ENCODE measurements at regions not wholly inside any gene's neighbourhood (a gene's known extent, or its start where the extent isn't known, plus 50 kb on each side); places are given as distances from the start of the nearest gene placed in this dataset.
"Not testable (repeated sequence)": the region's sequence is repeated elsewhere in the genome, so short reads cannot be mapped to it uniquely, and the experiment has no call there.

DNA sequence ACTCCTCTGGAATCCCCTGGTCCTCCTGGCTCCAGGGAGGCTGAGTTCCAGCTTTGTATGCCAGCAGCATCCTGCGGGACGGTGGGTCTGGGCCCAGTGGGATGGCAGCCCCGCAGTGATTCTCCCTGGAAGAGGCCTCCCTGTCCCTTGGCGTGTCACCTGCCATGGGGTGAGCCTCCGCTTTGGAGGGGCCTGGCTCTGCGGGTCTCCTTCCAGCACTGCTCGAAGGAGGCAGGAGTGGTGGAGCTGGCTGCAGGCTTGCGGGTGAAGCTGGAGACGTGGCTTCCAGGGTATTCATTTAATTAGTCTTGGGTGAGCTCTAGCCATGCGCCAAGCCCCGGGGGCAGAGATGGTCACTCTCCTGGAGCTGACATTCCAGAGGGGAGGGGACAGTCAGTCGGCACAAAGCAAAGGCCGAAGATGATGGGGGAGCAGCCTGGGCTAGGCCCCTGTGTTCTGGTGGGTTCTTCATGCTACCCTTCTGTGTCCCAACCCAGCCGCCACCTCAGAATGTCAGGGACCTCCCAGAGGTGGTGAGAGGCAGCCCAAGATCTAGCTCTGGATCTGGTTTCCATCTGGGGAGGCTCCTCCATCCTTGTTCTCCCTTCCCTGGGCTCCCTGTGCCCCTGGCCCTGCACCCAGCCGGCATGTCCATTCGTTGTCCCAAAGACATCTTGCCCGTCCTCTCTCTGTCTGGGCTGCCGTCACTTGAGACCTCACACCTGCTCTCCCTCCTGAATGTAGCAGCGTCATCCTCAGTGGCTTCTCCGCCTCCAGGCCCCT lies 1332.5 kb downstream of the BRD1 start:
- no peak for DNase-seq (ENCODE audit: low read depth)

DNA sequence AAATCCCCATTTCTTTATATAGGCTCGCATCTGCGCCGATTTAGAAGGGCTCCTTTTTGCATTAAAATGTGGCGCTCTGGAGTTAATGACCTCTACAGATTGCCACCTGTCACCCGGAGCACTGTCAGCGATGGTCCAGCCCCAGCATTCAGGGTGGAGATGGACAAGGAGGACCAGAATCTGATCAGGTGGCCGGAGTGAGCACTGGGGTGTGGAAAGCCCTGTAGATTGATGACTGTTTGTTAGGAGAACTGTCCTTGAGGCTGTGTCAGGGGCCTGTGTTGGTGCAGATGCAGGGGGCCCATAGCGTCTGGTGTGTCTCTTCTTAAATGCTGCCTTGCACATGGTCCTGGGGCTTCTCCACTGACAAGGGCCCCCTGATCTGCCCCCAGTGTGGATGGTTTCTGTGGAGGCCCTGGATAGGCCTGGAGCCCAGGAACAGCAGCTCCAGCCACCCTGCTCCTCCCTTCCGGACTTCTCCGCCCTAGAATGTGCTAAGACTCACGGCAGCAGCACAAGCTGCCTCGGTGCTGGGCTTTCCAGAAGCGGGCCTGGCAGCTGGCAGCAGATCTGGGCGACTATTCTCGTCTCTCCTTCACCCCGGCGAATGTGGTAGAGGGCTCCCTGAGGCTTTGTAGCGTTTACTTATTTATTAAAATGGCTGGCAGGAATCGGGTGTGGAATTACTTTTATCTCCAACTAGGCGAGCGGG lies 1333.3 kb downstream of the BRD1 start:
- DNase-seq (ENCODE audit: low read depth): no peak

DNA sequence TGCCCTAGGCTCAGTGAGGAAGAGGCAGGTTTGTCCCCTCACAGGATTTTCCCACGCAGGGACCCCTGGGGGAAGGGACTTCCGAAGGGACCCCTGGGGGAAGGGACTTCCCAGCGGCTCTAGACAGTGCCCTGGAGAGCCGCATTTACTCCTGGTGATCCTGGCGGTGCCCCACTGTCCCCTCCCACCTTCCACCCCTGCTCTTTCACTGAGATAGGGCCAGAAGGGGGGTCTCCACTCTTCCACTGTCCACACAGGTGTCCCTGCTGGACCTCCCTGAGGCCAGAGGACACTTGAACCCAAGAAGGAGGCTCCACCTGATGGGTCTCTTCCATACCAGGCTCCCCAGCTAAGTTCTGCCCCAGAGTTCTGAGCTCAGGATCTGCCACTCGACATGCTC lies 1333.9 kb downstream of the BRD1 start:
- no peak for DNase-seq (ENCODE audit: low read depth)

DNA sequence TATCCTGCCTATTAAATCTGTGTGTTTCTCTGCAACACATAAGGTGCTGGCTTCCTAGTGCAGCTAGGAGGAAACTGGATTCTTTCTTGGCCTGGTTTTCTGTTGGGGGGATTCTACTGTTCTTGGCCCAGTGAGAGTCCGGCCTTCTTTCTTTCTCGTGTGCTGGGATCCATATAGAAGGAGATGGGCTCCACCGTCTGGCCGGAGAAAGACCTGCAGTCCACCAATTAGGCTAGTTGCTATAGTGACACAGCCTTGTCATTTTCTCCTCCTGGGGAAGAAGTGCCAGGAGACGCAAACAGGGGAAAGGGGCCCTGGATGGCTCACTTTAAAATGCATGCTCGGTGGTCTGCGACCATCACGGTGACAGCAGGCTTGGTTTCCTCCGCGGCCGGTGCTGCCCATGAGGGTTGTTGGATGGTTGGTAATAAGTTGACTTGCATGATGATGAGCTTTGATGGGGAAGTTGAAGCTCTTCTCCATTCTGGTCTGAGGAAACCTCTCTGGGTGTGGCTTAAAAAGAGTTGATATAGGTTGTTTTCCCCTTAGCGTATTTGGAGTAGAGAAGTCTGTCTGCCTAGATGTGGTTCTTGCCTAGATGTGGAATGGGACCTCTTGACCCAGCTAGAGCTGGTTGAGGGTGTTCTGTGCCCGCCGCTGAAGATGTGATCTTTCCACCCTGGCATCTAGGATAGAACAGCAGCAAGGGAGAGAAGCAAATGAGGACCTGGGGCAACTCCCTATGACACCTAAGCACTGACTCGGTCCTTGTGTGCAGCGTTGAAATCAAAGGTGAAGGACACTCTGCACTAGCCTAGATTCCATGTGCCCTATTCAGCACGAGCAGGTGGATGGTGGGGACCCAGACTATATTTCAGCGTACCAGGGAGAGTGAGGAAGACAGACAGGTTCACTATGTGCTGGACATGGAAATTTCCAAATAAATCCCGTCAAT lies 1335.0 kb downstream of the BRD1 start:
- DNase-seq (ENCODE audit: low read depth): peak; percentile 42

DNA sequence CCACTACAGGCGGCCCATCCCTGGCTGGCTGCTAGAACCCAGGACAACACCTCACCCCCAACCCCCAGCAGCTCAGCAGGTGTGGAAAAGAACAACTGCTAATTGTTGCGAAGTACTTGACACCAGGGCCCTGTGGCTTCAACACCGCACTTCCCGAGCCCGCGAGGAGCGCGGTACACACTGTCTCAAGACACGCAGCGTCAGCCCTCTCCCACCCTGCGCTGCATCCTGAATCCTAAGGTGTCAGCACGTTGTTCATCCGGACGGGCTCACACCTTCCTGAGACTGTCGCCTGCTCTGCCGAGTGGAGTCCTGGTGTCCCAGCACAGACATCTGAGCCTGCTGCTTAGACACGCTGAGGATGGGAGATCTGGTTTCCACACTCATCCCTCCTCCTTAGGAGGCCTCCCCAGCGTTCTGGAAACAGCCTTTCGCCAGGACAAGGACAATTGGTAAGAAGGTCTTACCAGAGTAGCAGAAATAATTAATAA lies 1336.2 kb downstream of the BRD1 start:
- no peak for DNase-seq (ENCODE audit: low read depth)

DNA sequence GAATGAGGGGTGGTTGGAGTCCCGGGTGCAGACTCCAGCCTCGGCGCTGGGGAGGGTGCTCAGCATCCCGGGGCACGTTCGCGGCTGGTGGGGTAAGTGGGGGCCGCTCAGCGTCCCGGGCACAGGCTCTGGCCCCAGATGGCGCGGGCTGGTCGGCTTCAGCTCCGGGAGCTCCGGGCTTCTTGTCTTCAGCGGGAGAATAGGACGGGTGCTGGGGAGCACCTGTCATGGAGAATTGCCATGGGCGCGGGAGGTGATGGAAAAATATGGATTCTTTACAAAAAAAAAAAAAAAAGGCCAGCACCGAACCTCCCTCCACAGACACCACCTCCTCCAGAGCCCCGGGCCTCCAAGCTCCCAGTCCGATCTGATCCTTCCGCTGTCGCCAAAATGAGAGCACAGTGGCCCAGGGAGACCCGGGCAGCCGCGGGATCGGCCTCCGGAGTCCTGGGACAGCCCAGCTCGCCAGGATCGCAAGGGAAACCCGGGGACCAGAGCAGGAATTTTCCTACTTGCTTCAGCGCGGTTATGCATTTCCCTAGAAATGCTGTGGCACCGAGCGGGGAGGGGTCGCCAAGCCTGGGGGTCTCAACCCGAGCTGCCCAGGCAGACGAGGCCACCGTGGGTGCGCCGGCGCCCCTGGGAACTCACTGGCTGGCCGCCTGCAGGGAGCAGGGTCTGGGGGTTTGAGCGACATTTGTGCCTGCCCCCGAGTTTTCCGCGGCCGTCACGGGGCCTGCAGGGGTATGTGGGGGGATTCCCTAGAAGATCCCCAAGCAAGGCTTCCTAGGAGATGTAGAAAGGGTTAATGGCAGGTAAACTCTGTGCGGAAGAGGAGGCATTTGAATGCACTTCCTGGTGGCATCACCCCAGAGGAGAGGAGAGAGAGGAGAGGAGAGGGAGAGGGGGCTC lies 1336.9 kb downstream of the BRD1 start:
- DNase-seq (ENCODE audit: low read depth): no peak

DNA sequence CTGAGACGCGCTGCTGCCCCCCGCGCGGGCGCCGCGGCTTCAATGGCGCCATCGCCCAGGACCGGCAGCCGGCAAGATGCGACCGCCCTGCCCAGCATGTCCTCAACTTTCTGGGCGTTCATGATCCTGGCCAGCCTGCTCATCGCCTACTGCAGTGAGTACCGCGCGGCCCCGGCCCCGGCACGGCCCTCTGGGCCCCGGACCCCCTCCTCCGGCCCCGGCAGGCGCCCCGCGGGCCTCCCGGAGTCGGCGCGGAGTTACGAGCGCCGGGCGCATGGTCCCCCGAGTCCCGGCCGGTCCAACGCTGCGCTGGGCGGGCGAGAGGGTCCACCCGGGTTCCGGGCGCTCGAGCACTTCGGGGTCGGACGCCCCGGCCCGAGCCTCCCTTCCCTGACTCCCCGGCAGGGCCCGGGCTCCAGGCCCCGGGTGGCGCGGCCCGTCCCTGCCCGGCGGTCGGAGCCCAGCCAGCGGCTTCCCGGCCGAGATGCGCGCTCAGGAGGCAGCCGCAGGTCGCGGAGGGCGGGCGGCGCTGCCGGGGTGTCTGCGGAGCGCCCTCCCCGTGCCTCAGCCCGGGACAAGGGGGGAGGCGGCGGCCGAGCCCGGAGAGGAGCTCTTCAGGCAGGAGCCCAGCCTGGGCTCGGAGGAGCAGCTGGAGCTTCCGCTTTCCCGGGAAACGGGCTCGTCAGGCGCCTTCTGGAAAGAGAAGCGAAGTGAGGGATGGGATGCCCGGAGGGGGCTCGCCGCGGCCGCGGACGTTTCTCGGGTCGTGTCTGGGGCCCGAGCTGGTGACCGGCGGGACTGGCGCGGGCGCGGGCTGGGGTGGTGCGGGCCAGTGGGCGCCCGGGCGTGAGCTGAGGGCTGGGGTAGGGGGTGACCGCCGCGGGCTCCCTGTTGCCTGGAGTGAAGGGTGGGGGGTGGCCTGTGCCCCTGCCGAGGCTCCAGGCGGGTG lies 1337.8 kb downstream of the BRD1 start:
- no peak for DNase-seq (ENCODE audit: low read depth)

DNA sequence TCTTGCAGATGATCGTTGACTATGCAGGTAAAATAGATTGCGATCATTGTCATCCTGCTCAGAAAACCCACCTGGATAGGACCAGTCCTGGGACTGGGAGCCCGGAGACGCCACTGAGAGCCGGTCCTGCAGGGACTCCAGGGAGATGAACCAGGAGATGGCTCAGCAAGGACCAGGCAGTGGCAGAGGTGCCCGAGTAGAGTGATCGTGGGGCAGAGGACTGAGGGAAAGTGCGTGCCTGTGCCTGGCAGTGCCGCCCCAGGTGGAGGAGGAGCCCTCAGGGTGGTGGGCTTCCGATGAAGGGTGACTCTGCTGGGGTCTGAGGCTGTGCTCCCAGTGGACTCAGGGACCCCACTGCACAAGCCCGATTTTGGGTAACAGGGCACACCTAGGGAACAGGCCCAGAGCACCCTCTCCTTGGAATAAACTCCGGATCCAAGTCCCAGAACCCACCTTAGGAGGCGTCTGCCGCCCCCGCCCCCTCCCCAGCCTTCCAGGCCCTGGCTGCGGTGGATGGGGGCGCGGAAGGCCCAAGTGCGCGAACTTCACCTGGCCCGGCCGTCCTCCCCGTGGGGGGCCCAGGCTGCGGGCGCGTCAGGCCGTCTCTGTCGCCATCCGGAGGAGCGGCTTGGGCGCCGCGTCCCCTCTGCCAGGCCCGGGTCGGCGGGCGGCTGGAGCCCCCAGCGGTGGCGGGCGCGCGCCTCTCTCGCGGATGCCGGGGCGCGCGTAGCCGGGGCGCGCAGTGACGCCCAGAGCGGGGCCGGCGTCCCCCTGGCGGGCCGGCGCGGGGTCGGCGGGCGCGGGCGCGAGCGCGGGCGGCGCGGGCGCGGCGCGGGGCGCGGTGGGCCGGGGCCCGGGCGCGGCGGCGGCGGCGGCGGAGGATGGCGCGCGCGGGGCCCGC lies 1338.8 kb downstream of the BRD1 start:
- no peak for DNase-seq (ENCODE audit: low read depth)

DNA sequence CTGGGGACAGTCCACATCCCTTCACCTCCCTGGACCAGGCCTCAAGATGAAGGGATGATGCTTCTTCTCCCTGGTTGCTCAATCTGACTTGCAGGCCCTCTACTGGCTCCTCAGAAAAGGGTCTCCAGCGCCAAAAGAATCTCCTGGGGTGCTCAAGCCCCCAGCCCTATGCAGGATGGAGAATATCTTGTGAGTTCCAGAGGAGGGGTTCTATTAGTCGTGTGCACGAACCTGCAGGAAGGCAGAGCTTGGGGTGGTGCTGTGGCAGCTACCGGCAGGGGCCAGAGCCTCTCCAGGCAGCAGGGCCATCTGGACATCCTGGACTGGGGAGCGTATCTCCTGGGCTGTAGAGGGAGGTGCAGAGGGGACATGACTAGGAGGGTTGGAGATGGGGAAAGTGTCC lies 1339.5 kb downstream of the BRD1 start:
- no peak for DNase-seq (ENCODE audit: low read depth)

DNA sequence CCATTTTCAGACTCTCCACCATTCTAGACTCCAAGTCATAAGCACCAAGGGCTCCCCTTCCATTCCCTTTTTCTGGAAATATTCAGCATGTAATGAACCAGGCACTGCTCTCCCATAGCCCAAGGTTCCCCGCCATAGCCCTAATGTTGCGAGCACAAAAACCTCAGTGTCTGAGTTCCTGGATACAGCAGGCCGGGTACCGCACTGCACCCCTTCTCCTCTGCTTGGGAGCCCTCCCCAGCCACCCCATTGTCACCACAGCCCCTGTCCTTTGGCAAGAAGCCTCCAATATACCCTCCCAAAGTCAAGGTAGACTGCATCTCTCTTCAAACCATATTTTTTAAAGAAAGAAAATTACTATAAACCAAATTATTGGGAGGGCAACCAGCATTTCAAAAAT lies 1341.1 kb downstream of the BRD1 start:
- DNase-seq (ENCODE audit: low read depth): no peak

DNA sequence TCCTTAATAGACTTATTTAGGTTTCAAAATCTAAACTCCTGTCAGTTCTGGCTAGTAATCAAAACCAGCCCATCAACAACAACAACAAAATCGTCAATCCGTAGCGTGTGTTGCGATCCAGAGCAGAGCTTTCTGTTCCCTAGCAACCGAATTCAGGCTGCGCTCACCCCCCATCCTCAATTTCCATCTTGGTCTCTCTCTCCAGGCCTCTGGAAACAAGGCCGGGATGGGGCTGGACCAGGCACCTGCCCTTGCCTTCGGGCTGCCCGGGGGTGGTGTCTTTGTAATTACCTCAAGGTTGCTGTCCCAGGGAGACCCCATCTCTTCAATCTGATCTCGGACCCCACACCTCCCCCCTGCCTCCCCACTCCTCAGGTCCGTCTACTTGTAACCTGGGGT lies 1341.5 kb downstream of the BRD1 start:
- no peak for DNase-seq (ENCODE audit: low read depth)

DNA sequence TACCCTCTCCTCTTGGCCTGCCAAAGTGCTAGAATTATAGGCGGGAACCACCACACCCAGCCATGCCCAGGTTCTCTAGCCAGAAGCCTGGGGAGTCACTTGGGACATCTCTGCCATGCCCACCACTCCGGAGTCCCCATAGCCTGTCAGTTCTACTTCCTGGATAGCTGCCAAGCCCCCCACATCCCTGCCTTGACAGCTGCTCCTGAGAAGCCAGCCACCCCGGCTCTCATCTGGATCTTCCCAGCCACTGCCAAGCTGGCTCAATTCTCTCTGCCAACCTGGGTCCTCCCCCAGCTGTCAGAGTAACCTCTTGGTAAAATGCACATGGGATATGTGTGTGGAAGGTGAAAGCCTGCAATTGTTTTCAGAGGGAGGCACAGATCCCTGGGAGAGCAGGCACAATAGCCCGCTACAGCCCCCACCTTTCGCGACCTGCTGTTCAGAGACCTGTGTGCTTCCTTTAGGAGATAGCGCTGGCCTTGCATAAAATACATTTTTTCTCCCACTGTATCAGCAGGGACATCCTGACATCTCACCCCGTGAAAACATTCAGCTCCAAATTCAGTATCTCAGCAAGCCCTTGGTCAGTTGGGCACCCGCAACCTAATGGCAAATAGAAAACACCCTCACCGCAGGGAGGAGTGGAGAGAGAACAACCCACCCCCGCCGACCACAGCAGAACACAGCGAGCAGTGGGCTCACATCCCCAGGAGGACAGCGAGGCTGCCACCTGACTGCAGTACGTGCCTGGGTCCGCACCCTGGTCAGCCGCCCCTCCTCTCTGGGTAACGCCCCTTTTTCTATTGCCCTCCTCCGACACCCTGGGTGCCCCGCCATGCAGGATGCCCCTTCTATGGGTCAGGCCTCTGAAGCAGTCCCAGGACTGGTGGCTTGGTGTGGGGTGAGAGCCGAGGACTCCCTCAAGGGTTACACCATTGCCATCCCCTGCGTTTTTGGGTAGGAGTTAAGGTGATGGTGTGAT lies 1342.2 kb downstream of the BRD1 start:
- no peak for DNase-seq (ENCODE audit: low read depth)

DNA sequence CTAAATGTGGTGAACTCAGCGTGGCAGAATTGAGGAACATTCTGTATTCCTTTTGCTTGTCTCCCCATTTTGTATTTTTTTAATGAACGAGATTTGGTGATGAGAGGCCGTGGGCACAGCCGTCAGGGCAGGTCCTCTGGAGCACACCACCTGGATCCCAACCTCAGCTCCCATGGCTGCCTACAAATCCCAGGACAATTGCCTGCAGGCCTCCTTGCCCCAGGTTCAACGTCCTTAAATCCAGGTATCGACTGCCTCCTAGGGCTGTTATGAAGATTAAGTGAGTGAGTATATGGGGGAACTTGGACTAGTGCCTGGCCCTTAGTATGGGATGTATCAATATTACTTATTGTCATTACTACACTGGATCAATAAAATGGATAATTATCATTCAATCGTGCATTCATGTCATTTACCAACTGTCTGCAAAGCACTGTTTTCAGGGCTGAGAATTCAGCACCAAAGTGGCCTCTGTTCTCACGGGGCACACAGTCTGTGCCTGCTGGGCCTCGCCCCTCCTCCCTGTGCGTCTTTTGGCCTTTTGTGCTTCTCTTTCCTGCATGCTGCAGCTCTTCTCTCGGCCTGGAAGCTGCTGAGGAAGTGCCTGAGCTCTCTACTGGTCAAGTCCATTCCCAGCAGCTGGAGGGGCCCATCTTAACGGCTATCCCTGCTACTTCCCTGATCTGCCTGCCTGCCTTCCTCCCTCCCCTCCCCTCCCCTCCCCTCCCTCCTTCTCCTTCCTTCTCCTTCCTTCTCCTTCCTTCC lies 1343.7 kb downstream of the BRD1 start:
- DNase-seq (ENCODE audit: low read depth): no peak

DNA sequence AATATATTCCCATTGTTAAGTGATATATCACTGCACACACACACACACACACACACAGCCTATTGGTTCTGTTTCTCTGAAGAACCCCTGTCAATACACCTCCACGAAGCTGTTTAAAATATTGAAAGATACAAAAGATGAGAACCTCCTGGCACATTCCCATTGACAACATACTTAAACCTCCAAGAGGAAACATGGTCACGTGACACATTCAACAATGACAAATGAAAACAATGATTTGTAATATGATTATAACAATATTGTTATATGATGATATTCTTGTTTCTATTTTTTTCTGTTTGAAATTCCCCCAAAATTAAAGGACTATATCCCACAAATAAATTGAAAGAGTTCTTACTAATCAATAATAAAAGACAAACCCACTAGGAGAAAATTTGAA lies 1344.9 kb downstream of the BRD1 start:
- no peak for DNase-seq (ENCODE audit: low read depth)

DNA sequence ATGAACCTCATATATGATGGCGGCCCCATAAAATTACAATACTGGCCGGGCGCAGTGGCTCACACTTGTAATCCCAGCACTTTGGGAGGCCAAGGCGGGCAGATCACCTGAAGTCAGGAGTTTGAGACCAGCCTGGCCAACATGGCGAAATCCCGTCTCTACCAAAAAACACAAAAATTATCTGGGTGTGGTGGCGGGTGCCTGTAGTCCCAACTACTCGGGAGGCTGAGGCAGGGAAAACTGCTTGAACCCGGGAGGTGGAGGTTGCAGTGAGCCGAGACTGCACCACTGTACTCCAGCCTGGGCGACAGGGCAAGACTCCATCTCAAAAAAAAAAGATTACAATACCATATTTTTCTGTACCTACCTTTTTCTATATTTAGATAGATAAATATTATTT lies 1345.5 kb downstream of the BRD1 start:
- not testable (repeated sequence) for DNase-seq (ENCODE audit: low read depth)

DNA sequence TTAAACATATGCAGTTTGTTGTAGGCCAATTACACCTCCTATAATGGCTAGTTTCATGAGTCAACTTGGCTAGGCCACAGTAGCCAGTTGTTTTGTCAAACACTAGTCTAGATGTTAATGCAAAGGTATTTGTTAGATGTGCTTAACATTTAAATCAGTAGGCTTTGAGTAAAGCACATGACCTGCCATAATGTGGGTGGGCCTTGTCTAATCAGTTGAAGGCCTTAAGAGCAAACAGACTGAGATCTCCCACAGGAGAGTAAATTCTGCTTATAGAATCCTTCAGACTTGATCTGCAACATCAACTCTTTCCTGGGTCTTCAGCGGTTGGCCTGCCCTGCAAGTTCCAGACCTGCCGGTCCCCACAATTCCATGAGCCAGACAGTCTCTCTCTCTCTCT lies 1345.9 kb downstream of the BRD1 start:
- no peak for DNase-seq (ENCODE audit: low read depth)
